ENCODE measurements at regions not wholly inside any gene's neighbourhood (a gene's known extent, or its start where the extent isn't known, plus 50 kb on each side); places are given as distances from the start of the nearest gene placed in this dataset.

GRCh38 chr17:77468897-77469296, 328.1 kb downstream of the SEC14L1 start:
- TF ChIP-seq CTCF (conservative IDR thresholded peaks at IDR 0.05) = no peak
- TF ChIP-seq EZH2 (IDR thresholded peaks at IDR 0.05; ENCODE audit: low read depth) = no peak
